Progenitor cell of endocrine pancreas (in vitro differentiated cells): ENCODE measurements at regions not wholly inside any gene's neighbourhood (a gene's known extent, or its start where the extent isn't known, plus 50 kb on each side); places are given as distances from the start of the nearest gene placed in this dataset.

Experiments used
- DNase-seq: peaks from one replicate; pipeline ENCODE4 v3.0.0; 2021; ENCODE audit warnings: low spot score; ENCODE audit not compliant: unreplicated experiment
- H3K27ac Mint-ChIP-seq: 2 replicates; pipeline ENCODE4 v1.8.0; 2021; ENCODE audit warnings: mild to moderate bottlenecking, moderate library complexity, mixed read lengths
- H3K27me3 Mint-ChIP-seq: 2 replicates; pipeline ENCODE4 v1.8.0; 2021; ENCODE audit warnings: mixed read lengths
- H3K36me3 Mint-ChIP-seq: 2 replicates; pipeline ENCODE4 v1.8.0; 2022; ENCODE audit warnings: mixed read lengths; ENCODE audit not compliant: insufficient read depth
- H3K4me1 Mint-ChIP-seq: 2 replicates; pipeline ENCODE4 v1.8.0; 2021; ENCODE audit warnings: low read depth, mixed read lengths
- H3K4me3 Mint-ChIP-seq: 2 replicates; pipeline ENCODE4 v1.8.0; 2021; ENCODE audit warnings: low read depth, mild to moderate bottlenecking, moderate library complexity, mixed read lengths
- H3K9me3 Mint-ChIP-seq: 2 replicates; pipeline ENCODE4 v1.8.0; 2021; ENCODE audit warnings: low read depth, mixed read lengths
- TF ChIP-seq, protein P1 (sequence below): fragments of 200-600 bp; sonication (generic); IDR thresholded peaks from one replicate; pipeline ENCODE4 v1.5.0; 2021; ENCODE audit warnings: antibody characterized with exemption, mild to moderate bottlenecking; ENCODE audit not compliant: unreplicated experiment

GRCh38 chr15:58246041-58246440 lies 107.9 kb downstream of the AQP9 start:
- Mint-ChIP-seq H3K4me3 (no peak overlapping the region), H3K27me3 (peaks cover 3% of the 10 kb centered on the region), H3K36me3 (no peaks in the 10 kb centered on the region), H3K27ac (no peak overlapping the region), H3K4me1 (peaks cover 4% of the 10 kb centered on the region), H3K9me3 (no peaks in the 10 kb centered on the region)
- TF ChIP-seq, protein P1, sequence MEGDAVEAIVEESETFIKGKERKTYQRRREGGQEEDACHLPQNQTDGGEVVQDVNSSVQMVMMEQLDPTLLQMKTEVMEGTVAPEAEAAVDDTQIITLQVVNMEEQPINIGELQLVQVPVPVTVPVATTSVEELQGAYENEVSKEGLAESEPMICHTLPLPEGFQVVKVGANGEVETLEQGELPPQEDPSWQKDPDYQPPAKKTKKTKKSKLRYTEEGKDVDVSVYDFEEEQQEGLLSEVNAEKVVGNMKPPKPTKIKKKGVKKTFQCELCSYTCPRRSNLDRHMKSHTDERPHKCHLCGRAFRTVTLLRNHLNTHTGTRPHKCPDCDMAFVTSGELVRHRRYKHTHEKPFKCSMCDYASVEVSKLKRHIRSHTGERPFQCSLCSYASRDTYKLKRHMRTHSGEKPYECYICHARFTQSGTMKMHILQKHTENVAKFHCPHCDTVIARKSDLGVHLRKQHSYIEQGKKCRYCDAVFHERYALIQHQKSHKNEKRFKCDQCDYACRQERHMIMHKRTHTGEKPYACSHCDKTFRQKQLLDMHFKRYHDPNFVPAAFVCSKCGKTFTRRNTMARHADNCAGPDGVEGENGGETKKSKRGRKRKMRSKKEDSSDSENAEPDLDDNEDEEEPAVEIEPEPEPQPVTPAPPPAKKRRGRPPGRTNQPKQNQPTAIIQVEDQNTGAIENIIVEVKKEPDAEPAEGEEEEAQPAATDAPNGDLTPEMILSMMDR = no peak
- no peak for DNase-seq

- H3K27me3 Mint-ChIP-seq = peaks cover 8% of the 10 kb centered on the region
- no peaks in the 10 kb centered on the region for H3K9me3 Mint-ChIP-seq
- H3K4me3 Mint-ChIP-seq = no peak overlapping the region
- H3K4me1 Mint-ChIP-seq = no peaks in the 10 kb centered on the region
- no peak overlapping the region for H3K27ac Mint-ChIP-seq
- no peak for DNase-seq
- TF ChIP-seq, protein P1 = no peak
- H3K36me3 Mint-ChIP-seq = no peaks in the 10 kb centered on the region
These were observed 110.0 kb downstream of the AQP9 start for GRCh38 chr15:58247855-58248842.

DNA sequence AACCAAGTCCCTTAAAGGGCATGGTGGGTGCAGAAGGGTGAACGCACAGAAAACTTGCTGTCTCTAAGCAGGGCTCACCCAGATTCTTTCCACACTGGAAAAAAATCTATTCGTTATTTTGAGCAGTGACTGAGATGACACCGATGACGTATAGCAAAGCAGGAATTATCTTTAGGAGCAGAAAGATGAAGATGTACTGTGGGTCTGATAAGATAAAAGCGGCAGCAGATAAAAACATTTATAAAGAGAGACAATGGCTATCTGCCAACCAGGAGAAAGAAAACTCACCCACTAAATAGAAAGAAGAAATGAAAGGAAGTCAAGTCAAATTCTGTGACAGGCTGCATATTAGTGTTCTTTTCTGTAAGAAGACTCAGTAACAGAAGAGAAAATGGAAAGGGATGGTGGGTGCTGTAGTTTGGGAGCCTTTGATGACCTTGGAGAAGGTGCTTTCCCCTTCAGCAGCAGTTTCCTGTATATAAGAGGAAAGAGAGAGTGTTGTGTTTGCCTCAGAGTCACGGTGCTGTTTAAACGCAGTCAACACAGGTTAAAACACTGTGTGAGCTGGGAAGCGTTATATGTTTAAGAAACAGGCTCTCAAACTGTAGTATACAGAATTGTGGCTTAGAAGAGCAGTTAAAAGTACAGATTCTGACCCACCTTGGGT lies 111.6 kb downstream of the AQP9 start:
- Mint-ChIP-seq H3K27me3 (peaks cover 11% of the 10 kb centered on the region), H3K9me3 (no peaks in the 10 kb centered on the region), H3K4me1 (no peaks in the 10 kb centered on the region), H3K4me3 (no peak overlapping the region), H3K27ac (no peak overlapping the region), H3K36me3 (no peaks in the 10 kb centered on the region)
- no peak for DNase-seq
- TF ChIP-seq, protein P1 = no peak

- no peak overlapping the region for H3K4me3 Mint-ChIP-seq
- no peaks in the 10 kb centered on the region for H3K4me1 Mint-ChIP-seq
These were observed 114.6 kb downstream of the AQP9 start for GRCh38 chr15:58252586-58253323.

More at GRCh38 chr15:58252586-58253323, 114.6 kb downstream of the AQP9 start:
- Mint-ChIP-seq H3K27ac (no peak overlapping the region), H3K9me3 (peaks cover 2% of the 10 kb centered on the region), H3K36me3 (no peaks in the 10 kb centered on the region), H3K27me3 (peaks cover 7% of the 10 kb centered on the region)
- DNase-seq = no peak
- TF ChIP-seq, protein P1 = no peak
